Neural crest cell (in vitro differentiated cells): ENCODE measurements at regions not wholly inside any gene's neighbourhood (a gene's known extent, or its start where the extent isn't known, plus 50 kb on each side); places are given as distances from the start of the nearest gene placed in this dataset.

Experiments used
- DNase-seq: peaks from one replicate; pipeline ENCODE4 v3.0.0; 2021; ENCODE audit warnings: low read depth, mixed read lengths, low spot score
- H3K27ac Mint-ChIP-seq: one replicate; pipeline ENCODE4 v1.8.0; 2021; ENCODE audit warnings: mild to moderate bottlenecking, mixed read lengths; ENCODE audit not compliant: unreplicated experiment
- H3K27me3 Mint-ChIP-seq: 2 replicates; pipeline ENCODE4 v1.8.0; 2021; ENCODE audit warnings: low read depth, mild to moderate bottlenecking, mixed read lengths
- H3K36me3 Mint-ChIP-seq: 2 replicates; pipeline ENCODE4 v1.8.0; 2021; ENCODE audit warnings: low read depth, mild to moderate bottlenecking, mixed read lengths
- H3K4me1 Mint-ChIP-seq: 2 replicates; pipeline ENCODE4 v1.8.0; 2021; ENCODE audit warnings: mixed read lengths
- H3K4me3 Mint-ChIP-seq: one replicate; pipeline ENCODE4 v1.8.0; 2021; ENCODE audit warnings: mild to moderate bottlenecking, mixed read lengths
- H3K9me3 Mint-ChIP-seq: 2 replicates; pipeline ENCODE4 v1.8.0; 2021; ENCODE audit warnings: mixed read lengths
- TF ChIP-seq, protein P1 (sequence below): fragments of 200-600 bp; sonication (generic); conservative IDR thresholded peaks from 2 replicates; pipeline ENCODE4 v1.5.0; 2021; ENCODE audit warnings: antibody characterized with exemption, mild to moderate bottlenecking

DNA sequence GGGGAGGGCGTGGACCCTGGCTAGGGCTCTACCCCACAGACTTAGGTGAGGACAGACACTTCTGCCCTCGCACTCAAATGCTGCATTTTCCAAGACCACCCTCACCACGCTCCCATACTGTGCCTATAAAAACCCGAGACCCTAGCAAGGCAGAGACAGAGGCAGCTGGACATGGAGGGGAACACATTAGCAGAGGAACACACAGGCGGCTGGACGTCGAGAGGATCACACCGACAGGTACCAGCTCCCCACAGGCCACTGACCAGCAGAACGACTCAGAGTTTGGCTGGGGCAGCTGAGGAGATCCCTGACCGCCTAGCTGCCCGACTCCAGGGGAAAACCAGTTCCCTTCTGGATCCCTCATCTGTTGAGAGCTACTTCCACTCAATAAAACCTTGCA, 338.2 kb upstream of the SMIM30 start:
- Mint-ChIP-seq H3K4me1 (peaks cover 6% of the 10 kb centered on the region), H3K4me3 (no peak overlapping the region), H3K9me3 (no peaks in the 10 kb centered on the region), H3K27ac (no peak overlapping the region), H3K36me3 (no peaks in the 10 kb centered on the region), H3K27me3 (peaks cover 4% of the 10 kb centered on the region)
- TF ChIP-seq, protein P1, sequence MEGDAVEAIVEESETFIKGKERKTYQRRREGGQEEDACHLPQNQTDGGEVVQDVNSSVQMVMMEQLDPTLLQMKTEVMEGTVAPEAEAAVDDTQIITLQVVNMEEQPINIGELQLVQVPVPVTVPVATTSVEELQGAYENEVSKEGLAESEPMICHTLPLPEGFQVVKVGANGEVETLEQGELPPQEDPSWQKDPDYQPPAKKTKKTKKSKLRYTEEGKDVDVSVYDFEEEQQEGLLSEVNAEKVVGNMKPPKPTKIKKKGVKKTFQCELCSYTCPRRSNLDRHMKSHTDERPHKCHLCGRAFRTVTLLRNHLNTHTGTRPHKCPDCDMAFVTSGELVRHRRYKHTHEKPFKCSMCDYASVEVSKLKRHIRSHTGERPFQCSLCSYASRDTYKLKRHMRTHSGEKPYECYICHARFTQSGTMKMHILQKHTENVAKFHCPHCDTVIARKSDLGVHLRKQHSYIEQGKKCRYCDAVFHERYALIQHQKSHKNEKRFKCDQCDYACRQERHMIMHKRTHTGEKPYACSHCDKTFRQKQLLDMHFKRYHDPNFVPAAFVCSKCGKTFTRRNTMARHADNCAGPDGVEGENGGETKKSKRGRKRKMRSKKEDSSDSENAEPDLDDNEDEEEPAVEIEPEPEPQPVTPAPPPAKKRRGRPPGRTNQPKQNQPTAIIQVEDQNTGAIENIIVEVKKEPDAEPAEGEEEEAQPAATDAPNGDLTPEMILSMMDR = no peak
- no peak for DNase-seq

DNA sequence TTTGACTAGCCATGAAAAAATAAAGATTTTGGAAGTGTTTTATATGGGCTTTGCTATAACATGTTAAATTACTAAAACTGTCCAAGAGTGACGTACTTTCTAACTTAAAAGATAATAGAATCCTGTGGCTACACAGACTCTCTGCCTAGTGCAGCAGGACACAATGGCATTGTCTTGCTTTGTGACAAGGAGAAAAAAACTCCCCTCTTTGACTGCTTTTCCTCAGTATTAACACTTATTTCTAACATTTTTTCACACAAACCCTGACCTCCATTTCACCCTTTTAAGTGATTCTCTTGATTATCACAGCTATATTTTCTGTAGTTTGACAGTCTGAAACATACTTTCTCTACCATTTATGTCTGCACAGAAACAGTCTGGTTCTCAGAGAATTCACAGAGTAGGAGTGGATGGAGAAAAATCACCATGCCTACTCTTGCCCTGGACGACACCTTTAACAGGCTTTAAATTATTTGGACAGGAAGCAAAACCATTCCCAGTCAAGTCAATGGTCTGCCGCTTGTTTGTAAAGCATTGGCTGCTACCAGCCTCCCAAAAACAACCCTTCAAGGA, 336.3 kb upstream of the SMIM30 start:
- H3K4me1 Mint-ChIP-seq = peaks cover 6% of the 10 kb centered on the region
- TF ChIP-seq, protein P1 = no peak
- H3K9me3 Mint-ChIP-seq = no peaks in the 10 kb centered on the region
- peaks cover 4% of the 10 kb centered on the region for H3K27me3 Mint-ChIP-seq
- no peak for DNase-seq
- H3K27ac Mint-ChIP-seq = no peak overlapping the region
- no peaks in the 10 kb centered on the region for H3K36me3 Mint-ChIP-seq
- H3K4me3 Mint-ChIP-seq = no peak overlapping the region

DNA sequence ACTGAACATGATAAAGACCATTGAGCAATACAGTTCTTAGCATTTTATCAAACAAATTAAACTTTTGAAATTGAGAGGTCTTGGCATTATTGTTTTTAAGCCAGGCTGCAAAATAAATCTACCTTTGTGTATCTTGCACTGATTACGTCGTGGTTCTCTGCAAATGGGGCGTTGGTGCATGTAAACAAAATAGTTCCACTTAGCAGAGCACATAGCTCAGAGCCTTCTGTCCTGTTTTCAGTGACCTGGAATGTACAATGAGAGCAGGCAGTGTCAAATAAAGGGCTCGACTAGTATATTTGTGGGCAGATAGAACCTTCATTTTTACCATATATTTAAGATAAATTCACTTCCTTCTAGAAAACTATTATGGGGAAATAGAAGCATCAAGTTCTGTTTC, 333.9 kb upstream of the SMIM30 start:
- Mint-ChIP-seq H3K9me3 (no peaks in the 10 kb centered on the region), H3K27me3 (peaks cover 4% of the 10 kb centered on the region), H3K4me3 (no peak overlapping the region), H3K36me3 (no peaks in the 10 kb centered on the region), H3K4me1 (peaks cover 6% of the 10 kb centered on the region), H3K27ac (no peak overlapping the region)
- no peak for DNase-seq
- TF ChIP-seq, protein P1 = no peak

DNA sequence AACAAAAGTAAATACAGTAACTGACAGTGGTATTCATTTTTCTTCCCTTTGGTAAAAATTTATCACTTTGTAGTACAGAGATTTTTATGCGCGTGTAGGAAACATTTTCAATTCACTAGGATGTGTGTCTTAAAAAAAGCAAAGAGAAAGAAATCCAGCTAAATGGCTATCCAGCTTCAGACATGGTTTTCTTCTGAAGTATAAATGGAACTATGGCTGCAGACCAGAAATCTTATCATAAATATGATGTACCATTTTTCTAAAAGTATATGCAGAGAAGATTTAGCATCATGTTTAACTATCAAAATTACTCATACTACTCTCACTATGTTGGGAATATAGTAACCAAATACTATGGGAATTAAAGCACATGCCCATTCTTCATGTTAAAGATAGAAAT, 328.4 kb upstream of the SMIM30 start:
- H3K27ac Mint-ChIP-seq = no peak overlapping the region
- H3K9me3 Mint-ChIP-seq = no peaks in the 10 kb centered on the region
- H3K36me3 Mint-ChIP-seq = no peaks in the 10 kb centered on the region
- H3K4me1 Mint-ChIP-seq = no peaks in the 10 kb centered on the region
- no peak for DNase-seq
- TF ChIP-seq, protein P1 = no peak
- peaks cover 7% of the 10 kb centered on the region for H3K27me3 Mint-ChIP-seq
- no peak overlapping the region for H3K4me3 Mint-ChIP-seq

DNA sequence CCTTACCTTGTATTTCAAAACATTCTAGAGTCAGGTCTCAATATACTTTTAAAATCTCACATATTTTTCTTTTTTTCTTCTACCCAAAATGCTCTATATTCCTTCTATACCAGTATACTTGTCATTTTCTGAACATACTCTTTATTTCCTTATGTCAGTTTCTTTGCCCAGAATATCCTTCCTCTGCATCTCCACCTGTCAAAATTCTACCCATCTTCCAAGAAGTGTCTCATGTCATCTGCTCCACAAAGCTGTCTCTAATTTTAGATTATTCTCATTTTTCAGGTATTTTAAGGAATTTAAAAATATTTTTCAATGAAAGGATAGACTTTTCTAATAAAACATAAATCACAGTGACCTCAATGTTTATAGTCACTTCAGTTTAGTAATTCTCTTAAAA, 328.0 kb upstream of the SMIM30 start:
- no peak overlapping the region for H3K4me3 Mint-ChIP-seq
- H3K27ac Mint-ChIP-seq = no peak overlapping the region
- no peaks in the 10 kb centered on the region for H3K36me3 Mint-ChIP-seq
- TF ChIP-seq, protein P1 = no peak
- H3K9me3 Mint-ChIP-seq = no peaks in the 10 kb centered on the region
- no peaks in the 10 kb centered on the region for H3K4me1 Mint-ChIP-seq
- H3K27me3 Mint-ChIP-seq = peaks cover 7% of the 10 kb centered on the region
- DNase-seq = no peak
